Trophoblast cell (in vitro differentiated cells and primary cell): ENCODE measurements at regions not wholly inside any gene's neighbourhood (a gene's known extent, or its start where the extent isn't known, plus 50 kb on each side); places are given as distances from the start of the nearest gene placed in this dataset.
"Not testable (repeated sequence)": the region's sequence is repeated elsewhere in the genome, so short reads cannot be mapped to it uniquely, and the experiment has no call there.

Experiments
- DNase-seq, 2 donors: peaks; one replicate each; pipeline ENCODE4 v3.0.0-alpha.2; 2016
- H2AFZ ChIP-seq: 2 replicates; pipeline ENCODE4 v1.6.1; 2013; ENCODE audit warnings: low read length, moderate library complexity, mild to moderate bottlenecking; ENCODE audit not compliant: insufficient read depth, poor library complexity
- H2AK5ac ChIP-seq: 2 replicates; pipeline ENCODE4 v1.6.1; 2013; ENCODE audit warnings: mild to moderate bottlenecking, low read length
- H2BK120ac ChIP-seq: 2 replicates; pipeline ENCODE4 v1.6.1; 2013; ENCODE audit warnings: low read length, mild to moderate bottlenecking, moderate library complexity; ENCODE audit not compliant: insufficient read depth, poor library complexity
- H2BK12ac ChIP-seq: 2 replicates; pipeline ENCODE4 v1.6.1; 2013; ENCODE audit warnings: mild to moderate bottlenecking, low read length, moderate library complexity
- H2BK5ac ChIP-seq: 2 replicates; pipeline ENCODE4 v1.6.1; 2013; ENCODE audit warnings: low read length, low read depth, moderate library complexity, mild to moderate bottlenecking; ENCODE audit not compliant: poor library complexity
- H3K14ac ChIP-seq: 2 replicates; pipeline ENCODE4 v1.6.1; 2013; ENCODE audit warnings: mild to moderate bottlenecking, low read length
- H3K18ac ChIP-seq: 2 replicates; pipeline ENCODE4 v1.6.1; 2013; ENCODE audit warnings: mild to moderate bottlenecking, low read length
- H3K23ac ChIP-seq: 2 replicates; pipeline ENCODE4 v1.6.1; 2013; ENCODE audit warnings: low read length
- H3K27ac ChIP-seq: 2 replicates; pipeline ENCODE4 v1.5.1; 2013; ENCODE audit warnings: low read depth, mild to moderate bottlenecking, inconsistent platforms, low read length, moderate library complexity
- H3K27me3 ChIP-seq: 2 replicates; pipeline ENCODE4 v1.6.1; 2013; ENCODE audit warnings: inconsistent platforms, mild to moderate bottlenecking, low read length, moderate library complexity; ENCODE audit not compliant: insufficient read depth
- H3K36me3 ChIP-seq, 2 experiments: 1 replicate in 1 of 2; 2 replicates in 1 of 2; pipeline ENCODE4 v1.6.1; 2013; ENCODE audit warnings: low read length in 2 of 2, mild to moderate bottlenecking in 2 of 2, moderate library complexity in 1 of 2; ENCODE audit not compliant: insufficient read depth in 2 of 2, control insufficient read depth in 1 of 2
- H3K4ac ChIP-seq: 2 replicates; pipeline ENCODE4 v1.6.1; 2013; ENCODE audit warnings: low read depth, mild to moderate bottlenecking, low read length, moderate library complexity
- H3K4me1 ChIP-seq, 2 experiments: 1 replicate in 1 of 2; 2 replicates in 1 of 2; pipeline ENCODE4 v1.6.1; 2013; ENCODE audit warnings: low read length in 2 of 2, mild to moderate bottlenecking in 2 of 2, moderate library complexity in 1 of 2; ENCODE audit not compliant: insufficient read depth in 2 of 2, control insufficient read depth in 1 of 2
- H3K4me2 ChIP-seq: 2 replicates; pipeline ENCODE4 v1.6.1; 2013; ENCODE audit warnings: inconsistent platforms, mild to moderate bottlenecking, low read length, moderate library complexity
- H3K4me3 ChIP-seq: 2 replicates; pipeline ENCODE4 v1.5.1; 2013; ENCODE audit warnings: mild to moderate bottlenecking, low read depth, low read length, inconsistent platforms
- H3K79me1 ChIP-seq: one replicate; pipeline ENCODE4 v1.6.1; 2013; ENCODE audit warnings: low read length
- H3K79me2 ChIP-seq: 2 replicates; pipeline ENCODE4 v1.6.1; 2013; ENCODE audit warnings: low read length, mild to moderate bottlenecking; ENCODE audit not compliant: control insufficient read depth, insufficient read depth, poor library complexity
- H3K9ac ChIP-seq: 2 replicates; pipeline ENCODE4 v1.6.1; 2013; ENCODE audit warnings: mild to moderate bottlenecking, low read length
- H3K9me3 ChIP-seq: 2 replicates; pipeline ENCODE4 v1.6.1; 2013; ENCODE audit warnings: low read depth, mild to moderate bottlenecking, control low read depth, inconsistent platforms, low read length; ENCODE audit not compliant: insufficient read depth
- H4K12ac ChIP-seq: 2 replicates; pipeline ENCODE4 v1.6.1; 2013; ENCODE audit warnings: low read depth, mild to moderate bottlenecking, low read length, moderate library complexity
- H4K8ac ChIP-seq: 2 replicates; pipeline ENCODE4 v1.6.1; 2013; ENCODE audit warnings: low read depth, mild to moderate bottlenecking, low read length, moderate library complexity
- H4K91ac ChIP-seq: one replicate; pipeline ENCODE4 v1.6.1; 2013; ENCODE audit warnings: low read depth, mild to moderate bottlenecking, low read length, moderate library complexity
- WGBS: extraction: QIAGEN DNeasy Blood & Tissue Kit; methylation state at CpG from one replicate; pipeline ENCODE4 v1.1.7; 2013; ENCODE audit warnings: missing lambda C conversion rate; ENCODE audit not compliant: insufficient read length, insufficient coverage; ENCODE audit errors: extremely low coverage; 5-methylcytosine and 5-hydroxymethylcytosine counted together

- no peak overlapping the region for H2AK5ac ChIP-seq
- H3K9me3 ChIP-seq: no peaks in the 10 kb centered on the region
- no peak overlapping the region for H2BK12ac ChIP-seq
- no peak overlapping the region for H3K4me2 ChIP-seq
- no peak overlapping the region for H3K14ac ChIP-seq
- H3K4ac ChIP-seq: no peak overlapping the region
- no peaks in the 10 kb centered on the region for H3K27me3 ChIP-seq
- H4K12ac ChIP-seq: no peak overlapping the region
- no peak overlapping the region for H3K18ac ChIP-seq
- no peak overlapping the region for H2AFZ ChIP-seq
- H3K27ac ChIP-seq: no peak overlapping the region
- DNase-seq: no peak
- no peaks in the 10 kb centered on the region for H3K36me3 ChIP-seq
- peaks cover 0 to 2% of the 10 kb centered on the region in 2 experiments for H3K4me1 ChIP-seq
- H3K23ac ChIP-seq: no peak overlapping the region
- no peak overlapping the region for H4K91ac ChIP-seq
- H2BK5ac ChIP-seq: no peak overlapping the region
- no peak overlapping the region for H3K4me3 ChIP-seq
- no CpG with 5 or more reads among the region's 5 CpGs for WGBS
- H3K9ac ChIP-seq: no peak overlapping the region
- no peaks in the 10 kb centered on the region for H3K79me2 ChIP-seq
- no peak overlapping the region for H4K8ac ChIP-seq
- no peak overlapping the region for H2BK120ac ChIP-seq
- H3K79me1 ChIP-seq: no peaks in the 10 kb centered on the region
These were observed 641.1 kb downstream of the TMEM182 start for GRCh38 chr2:103402944-103403343.

- DNase-seq, H3K4ac ChIP-seq, H2BK12ac ChIP-seq, H2BK120ac ChIP-seq, H3K4me1 ChIP-seq, H3K79me2 ChIP-seq, H2BK5ac ChIP-seq, H3K27ac ChIP-seq, H3K4me3 ChIP-seq, H3K27me3 ChIP-seq, H3K9me3 ChIP-seq, H3K79me1 ChIP-seq, H3K18ac ChIP-seq, H4K91ac ChIP-seq, H4K12ac ChIP-seq, H3K36me3 ChIP-seq, H2AFZ ChIP-seq, H3K14ac ChIP-seq, H2AK5ac ChIP-seq, H4K8ac ChIP-seq, H3K23ac ChIP-seq, H3K4me2 ChIP-seq, H3K9ac ChIP-seq: not testable (repeated sequence)
- no CpG with 5 or more reads among the region's 5 CpGs for WGBS
These were observed 641.6 kb downstream of the TMEM182 start for GRCh38 chr2:103403388-103403787.

GRCh38 chr2:103410221-103410620 lies 648.4 kb downstream of the TMEM182 start:
- WGBS: no CpG with 5 or more reads among the region's 4 CpGs
- H3K18ac ChIP-seq: no peak overlapping the region

GRCh38 chr2:103419506-103419905 lies 657.7 kb downstream of the TMEM182 start:
- Histone ChIP-seq H3K79me2 (no peaks in the 10 kb centered on the region), H3K9me3 (no peaks in the 10 kb centered on the region), H3K27ac (no peak overlapping the region), H4K12ac (no peak overlapping the region), H4K8ac (no peak overlapping the region), H3K14ac (no peak overlapping the region), H2AK5ac (no peak overlapping the region), H3K4me1 (no peaks in the 10 kb centered on the region), H3K4ac (no peak overlapping the region), H3K27me3 (no peaks in the 10 kb centered on the region), H3K9ac (no peak overlapping the region), H3K18ac (no peak overlapping the region), H3K4me2 (no peak overlapping the region), H3K4me3 (no peak overlapping the region), H2BK120ac (no peak overlapping the region), H3K79me1 (no peaks in the 10 kb centered on the region), H2BK12ac (no peak overlapping the region), H4K91ac (no peak overlapping the region), H2BK5ac (no peak overlapping the region), H2AFZ (no peak overlapping the region), H3K23ac (no peak overlapping the region), H3K36me3 (no peaks in the 10 kb centered on the region)
- no peak for DNase-seq
- no CpG with 5 or more reads among the region's 2 CpGs for WGBS

More at GRCh38 chr2:103410221-103410620, 648.4 kb downstream of the TMEM182 start:
- Histone ChIP-seq H2BK5ac (no peak overlapping the region), H3K4me3 (no peak overlapping the region), H4K12ac (no peak overlapping the region), H4K91ac (no peak overlapping the region), H4K8ac (no peak overlapping the region), H3K9ac (no peak overlapping the region), H2AK5ac (no peak overlapping the region), H3K79me1 (no peaks in the 10 kb centered on the region), H3K4me2 (no peak overlapping the region), H2AFZ (no peak overlapping the region), H3K4ac (no peak overlapping the region), H3K23ac (no peak overlapping the region), H3K79me2 (no peaks in the 10 kb centered on the region), H3K36me3 (no peaks in the 10 kb centered on the region), H2BK120ac (no peak overlapping the region), H3K9me3 (no peaks in the 10 kb centered on the region), H3K14ac (no peak overlapping the region), H3K27me3 (no peaks in the 10 kb centered on the region), H3K4me1 (no peaks in the 10 kb centered on the region), H3K27ac (no peak overlapping the region), H2BK12ac (no peak overlapping the region)
- no peak for DNase-seq
